HG03108 (cell line): ENCODE measurements at regions not wholly inside any gene's neighbourhood (a gene's known extent, or its start where the extent isn't known, plus 50 kb on each side); places are given as distances from the start of the nearest gene placed in this dataset.

Experiments
- ATAC-seq: cut with Tn5 transposase; IDR thresholded peaks from one replicate; pipeline ENCODE4 v1.9.1; 2021; ENCODE audit warnings: moderate library complexity; ENCODE audit not compliant: unreplicated experiment

DNA sequence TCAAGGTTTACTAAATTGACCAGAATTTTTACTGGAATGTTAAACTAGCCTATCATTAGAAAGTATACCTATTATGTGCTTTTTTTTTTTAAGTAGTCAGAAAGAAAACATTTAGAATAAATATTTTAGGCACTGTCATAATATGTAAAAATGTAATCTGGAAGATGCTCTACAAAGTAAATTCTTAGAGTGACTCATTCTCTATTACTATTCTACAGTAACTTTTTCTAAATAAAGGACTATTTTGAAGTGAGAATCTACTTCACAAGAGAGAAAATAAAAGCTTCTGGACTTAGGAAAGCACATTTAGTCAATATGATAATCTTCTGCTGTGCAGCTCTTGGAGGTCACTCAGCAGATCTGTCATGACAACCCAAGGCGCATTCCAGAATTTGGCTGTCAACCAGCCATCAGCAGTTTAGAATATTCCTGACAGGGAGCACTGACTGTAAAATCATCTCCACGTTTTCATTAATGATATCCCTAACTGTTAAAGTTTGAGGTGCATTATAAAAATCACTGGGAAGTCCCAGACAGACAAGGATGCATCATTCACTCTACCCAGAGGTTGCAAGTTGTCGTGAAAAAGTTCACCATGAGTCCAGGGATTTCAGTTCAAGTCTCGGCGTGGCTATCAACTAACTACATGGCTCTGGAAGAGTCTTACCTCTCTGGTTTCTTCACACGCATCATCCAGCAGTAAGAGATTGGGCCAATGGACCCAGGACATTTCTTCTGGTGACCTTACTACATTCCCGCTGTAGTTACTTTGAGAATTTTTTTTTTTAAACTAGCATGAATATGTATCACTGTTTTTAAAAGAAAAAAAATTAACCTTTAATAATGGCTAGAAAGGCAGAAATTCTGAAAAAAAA, 374.9 kb downstream of the GJA1 start:
- no peak for ATAC-seq

GRCh38 chr6:121811106-121811505, 375.7 kb downstream of the GJA1 start:
- no peak for ATAC-seq

DNA sequence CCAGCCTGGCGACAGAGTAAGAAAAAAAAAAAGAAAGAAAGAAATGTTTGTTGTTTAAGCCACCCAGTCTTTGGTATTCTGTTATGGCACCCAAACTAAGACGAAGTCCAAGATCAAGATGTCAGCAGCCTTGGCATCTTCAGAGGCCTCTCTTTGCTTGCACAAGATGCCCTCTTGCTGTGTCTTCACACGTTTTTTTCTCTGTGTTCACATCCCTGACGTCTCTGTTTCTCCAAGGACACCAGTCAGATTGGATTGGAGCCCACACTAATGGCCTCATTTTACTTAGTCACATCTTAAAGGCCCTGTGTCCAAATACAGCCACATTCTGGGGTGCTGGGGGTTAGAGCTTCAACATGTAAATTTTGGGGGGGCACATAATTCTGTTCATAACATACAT, 380.9 kb downstream of the GJA1 start:
- ATAC-seq = no peak

DNA sequence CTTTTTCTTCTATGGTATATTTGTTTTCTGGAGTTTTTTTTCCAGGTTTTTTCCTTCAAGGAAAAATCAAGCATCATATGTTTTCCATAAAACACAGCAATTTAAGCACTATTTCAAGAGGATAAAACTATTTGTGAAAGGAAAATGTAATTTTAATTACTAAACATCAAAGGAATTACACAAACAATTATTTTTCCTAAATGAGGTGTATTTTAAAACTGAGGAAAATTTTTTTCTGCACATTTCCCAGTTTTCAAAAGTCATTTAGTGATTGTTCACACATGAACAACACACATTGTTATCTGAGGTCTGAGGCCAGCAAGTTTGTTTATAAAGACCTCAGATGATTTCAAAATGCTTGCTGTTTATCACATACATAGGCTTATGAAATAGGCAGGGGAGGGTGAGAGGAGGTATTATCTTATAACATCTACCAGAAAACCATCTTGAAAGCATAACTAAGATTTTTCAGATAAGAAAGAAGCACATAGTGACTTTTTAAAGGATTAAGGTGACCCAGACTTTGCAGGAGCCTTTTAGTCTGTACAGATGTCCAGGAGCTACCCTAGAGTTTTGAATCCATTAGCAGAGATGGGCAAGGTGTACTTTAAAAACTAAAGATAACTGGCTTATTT, 381.6 kb downstream of the GJA1 start:
- ATAC-seq = no peak

GRCh38 chr6:121823437-121823851, 388.0 kb downstream of the GJA1 start:
- ATAC-seq = no peak

DNA sequence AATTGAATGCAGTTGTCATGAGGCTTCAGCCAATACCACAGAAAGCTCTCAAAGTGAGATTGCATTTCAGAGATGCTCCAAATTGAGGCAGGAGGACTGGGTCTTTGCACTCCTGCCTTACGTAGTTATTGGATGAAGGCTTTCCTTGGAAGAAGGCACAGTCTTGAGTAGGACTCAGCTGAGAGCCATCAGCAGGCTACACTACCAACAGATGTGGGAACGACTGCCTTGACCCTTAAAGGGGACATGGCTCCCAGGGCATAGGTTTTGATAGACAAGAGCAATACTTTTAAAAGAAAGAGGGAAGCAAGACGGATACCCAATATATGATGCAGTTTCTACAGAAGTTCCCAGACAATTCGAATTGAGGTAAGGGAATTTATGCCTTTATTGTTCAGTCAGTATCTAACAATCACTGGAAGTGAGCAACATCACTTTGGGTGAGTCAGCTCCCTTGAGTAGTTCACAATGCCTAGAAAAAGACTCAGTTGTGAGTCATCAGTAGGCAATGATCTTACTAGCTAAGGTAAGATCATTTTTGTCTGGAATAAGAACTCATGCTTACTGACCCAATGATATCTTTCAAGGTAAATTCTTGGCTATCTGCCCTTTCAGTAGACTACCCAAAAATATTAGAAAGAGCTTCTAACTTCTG, 390.8 kb downstream of the GJA1 start:
- ATAC-seq = no peak

GRCh38 chr6:121828146-121828886, 392.9 kb downstream of the GJA1 start:
- ATAC-seq = no peak

DNA sequence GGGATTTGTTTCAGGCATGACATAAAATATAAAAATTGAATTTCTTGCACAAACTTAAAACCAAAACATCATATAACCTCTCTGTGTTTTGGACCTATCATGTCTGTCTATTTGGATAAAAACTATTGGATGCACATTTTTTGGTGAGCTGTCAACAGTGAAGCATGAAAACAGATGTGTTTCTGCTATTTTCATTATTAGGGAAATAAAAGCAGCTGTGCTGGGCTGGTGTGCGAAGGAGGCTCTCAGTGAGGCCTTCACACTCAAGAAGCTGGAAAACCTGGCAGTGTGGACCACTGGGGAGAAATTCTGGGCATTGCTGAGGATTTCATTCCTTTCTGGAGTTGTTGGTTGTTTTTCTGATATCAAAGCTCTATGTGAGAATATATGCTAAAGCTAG, 395.3 kb downstream of the GJA1 start:
- no peak for ATAC-seq

DNA sequence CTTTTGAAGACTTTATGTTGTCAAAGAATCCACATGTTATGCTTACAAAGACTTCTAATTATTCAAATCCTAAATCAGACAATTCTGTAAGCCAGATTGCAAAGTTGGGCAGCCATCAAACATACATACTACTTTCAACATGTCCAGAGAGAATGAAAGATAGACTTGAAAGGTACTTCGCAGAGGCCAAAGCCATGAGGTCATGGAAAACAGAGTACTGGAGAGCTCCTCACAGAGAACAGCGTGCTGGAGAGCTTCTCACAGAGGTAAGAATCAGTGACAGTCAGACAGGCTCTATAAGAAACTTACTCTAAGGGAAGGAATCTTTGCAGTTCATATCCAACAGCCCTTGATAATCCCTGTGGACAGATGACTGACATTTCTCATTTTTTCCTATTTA, 400.2 kb downstream of the GJA1 start:
- no peak for ATAC-seq

GRCh38 chr6:121837545-121838229, 402.2 kb downstream of the GJA1 start:
- no peak for ATAC-seq

DNA sequence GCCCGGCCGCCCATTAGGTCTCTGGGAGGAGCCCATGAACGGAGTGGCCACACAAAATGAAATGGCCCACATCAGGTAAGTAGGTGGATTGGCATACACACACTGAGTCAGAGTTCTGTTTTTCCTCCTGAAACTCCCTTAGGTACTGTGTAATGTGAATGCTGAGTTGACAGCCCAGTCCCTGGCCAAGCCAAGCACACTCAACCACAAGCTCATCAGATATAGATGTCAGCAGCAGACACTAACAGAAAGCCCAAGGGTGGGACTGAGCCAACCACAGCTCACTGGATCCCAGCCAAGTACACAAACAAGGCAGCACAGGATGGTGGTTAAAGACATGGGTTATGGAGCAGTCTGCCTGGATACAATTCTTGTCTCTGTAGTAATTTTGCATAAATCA, 403.4 kb downstream of the GJA1 start:
- no peak for ATAC-seq

GRCh38 chr6:121839896-121840295, 404.4 kb downstream of the GJA1 start:
- no peak for ATAC-seq

- no peak for ATAC-seq
These were observed 409.5 kb downstream of the GJA1 start for GRCh38 chr6:121844898-121845297.

DNA sequence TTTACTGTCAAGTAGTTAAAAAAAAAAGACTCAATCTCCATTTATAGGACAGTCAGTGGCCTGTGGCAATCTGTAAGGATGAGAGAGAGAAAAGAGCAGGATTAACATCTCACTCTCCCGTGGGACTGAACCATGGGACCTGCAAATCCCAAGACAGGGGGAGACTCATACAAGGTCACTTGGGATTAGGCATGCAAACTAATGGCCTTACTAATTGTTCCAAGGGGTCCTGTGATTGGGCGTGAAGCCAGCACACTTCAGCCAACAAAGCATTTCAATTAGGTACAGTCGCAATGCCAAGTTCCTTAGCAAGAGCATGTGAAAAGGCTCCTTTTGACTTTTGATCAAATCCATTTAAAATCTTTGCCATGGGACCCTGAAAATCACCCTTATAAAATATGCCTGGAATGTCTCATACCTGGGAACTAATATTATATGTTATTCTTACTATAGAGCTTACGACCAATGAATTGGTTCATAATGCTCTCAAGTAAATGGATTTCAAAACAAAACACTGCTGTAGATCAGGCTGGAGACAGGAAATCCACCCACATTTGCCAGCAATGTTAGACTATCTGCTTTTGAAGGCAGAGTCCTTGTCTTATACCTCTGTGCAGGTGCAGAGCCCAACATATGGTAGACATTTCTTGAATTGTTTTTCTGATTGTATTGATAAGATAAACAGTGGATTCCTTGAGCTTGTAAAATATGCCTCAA, 412.5 kb downstream of the GJA1 start:
- ATAC-seq = no peak

GRCh38 chr6:121848523-121849255, 413.2 kb downstream of the GJA1 start:
- ATAC-seq = no peak

DNA sequence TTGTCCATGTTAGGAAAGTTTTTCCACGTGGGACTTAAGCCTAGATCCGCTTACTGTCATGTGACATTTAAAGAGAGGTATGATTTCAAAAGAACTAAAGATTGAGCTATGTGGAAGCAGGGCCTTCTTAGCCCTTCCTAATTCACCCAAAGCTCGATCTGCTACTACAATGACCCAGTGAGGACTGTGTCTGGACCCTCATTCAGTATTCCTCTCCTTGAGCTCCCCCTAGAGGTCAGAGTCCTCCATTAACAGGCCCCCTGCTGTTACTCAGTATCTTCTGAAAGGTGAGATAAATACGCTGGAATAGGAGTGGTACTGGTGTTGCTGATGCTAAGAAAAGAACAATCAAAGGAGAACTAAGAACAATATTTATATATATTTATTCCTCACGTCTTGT, 414.0 kb downstream of the GJA1 start:
- peak; percentile 59 for ATAC-seq

- no peak for ATAC-seq
These were observed 415.6 kb downstream of the GJA1 start for GRCh38 chr6:121851056-121851455.

- ATAC-seq = no peak
These were observed 418.2 kb downstream of the GJA1 start for GRCh38 chr6:121853686-121854085.

DNA sequence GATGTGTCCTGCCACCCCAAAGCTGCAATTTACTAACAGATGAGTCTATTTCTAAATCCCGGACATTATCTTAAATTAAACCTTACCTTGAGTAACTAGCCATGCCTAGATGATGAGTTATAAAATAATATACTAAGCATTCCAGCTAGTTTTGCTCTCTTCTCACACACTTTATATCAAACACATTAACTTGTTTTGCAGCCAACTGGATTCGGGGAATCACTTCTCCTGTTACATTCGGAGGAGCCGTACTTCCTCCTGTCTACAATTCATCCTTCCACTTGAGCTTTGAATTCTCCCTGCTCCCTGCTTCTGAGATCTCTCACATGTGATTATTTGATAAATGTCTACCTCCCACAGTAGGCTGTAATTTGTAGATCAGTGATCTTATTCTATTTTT, 420.1 kb downstream of the GJA1 start:
- no peak for ATAC-seq
